ENCODE measurements at regions not wholly inside any gene's neighbourhood (a gene's known extent, or its start where the extent isn't known, plus 50 kb on each side); places are given as distances from the start of the nearest gene placed in this dataset.

DNA sequence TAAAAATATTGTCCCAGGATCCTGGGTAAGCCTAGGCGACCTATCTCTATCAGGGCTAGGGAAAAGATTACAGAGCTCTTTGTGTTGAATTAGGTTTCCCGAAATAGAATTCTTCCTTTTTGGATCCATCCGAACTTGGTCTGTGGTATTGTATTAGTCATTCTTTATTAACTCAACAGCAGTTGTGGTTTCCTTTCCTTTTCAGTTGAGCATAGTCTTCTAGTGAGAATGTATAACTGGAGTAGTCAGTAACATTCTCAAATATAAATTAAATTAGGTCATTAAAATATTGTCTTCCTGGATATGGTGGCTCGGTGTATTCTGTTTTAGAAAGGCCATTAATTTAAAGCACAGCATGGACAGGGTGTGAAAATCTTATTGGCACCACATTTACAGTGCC, 520.4 kb downstream of the NLGN4X start:
- TF ChIP-seq, protein P1, sequence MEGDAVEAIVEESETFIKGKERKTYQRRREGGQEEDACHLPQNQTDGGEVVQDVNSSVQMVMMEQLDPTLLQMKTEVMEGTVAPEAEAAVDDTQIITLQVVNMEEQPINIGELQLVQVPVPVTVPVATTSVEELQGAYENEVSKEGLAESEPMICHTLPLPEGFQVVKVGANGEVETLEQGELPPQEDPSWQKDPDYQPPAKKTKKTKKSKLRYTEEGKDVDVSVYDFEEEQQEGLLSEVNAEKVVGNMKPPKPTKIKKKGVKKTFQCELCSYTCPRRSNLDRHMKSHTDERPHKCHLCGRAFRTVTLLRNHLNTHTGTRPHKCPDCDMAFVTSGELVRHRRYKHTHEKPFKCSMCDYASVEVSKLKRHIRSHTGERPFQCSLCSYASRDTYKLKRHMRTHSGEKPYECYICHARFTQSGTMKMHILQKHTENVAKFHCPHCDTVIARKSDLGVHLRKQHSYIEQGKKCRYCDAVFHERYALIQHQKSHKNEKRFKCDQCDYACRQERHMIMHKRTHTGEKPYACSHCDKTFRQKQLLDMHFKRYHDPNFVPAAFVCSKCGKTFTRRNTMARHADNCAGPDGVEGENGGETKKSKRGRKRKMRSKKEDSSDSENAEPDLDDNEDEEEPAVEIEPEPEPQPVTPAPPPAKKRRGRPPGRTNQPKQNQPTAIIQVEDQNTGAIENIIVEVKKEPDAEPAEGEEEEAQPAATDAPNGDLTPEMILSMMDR (IDR thresholded peaks at IDR 0.05): no peak
- TF ChIP-seq POLR2A (IDR thresholded peaks at IDR 0.05): no peak

Measured in lower leg skin (tissue), 3 donors.